ENCODE measurements at regions not wholly inside any gene's neighbourhood (a gene's known extent, or its start where the extent isn't known, plus 50 kb on each side); places are given as distances from the start of the nearest gene placed in this dataset.

GRCh38 chr11:44361813-44362212, 51.9 kb upstream of the ALX4 start:
- Histone ChIP-seq H3K4me3 (no peak overlapping the region), H3K36me3 (no peaks in the 10 kb centered on the region), H3K4me1 (no peaks in the 10 kb centered on the region), H3K9me3 (peaks cover 0 to 11% of the 10 kb centered on the region in 2 donors), H3K27me3 (no peaks in the 10 kb centered on the region), H3K27ac (no peak overlapping the region)
- TF ChIP-seq CTCF (IDR thresholded peaks at IDR 0.05) = no peak
- no peak for DNase-seq (ENCODE audit: low spot score)

GRCh38 chr11:44363116-44363515, 53.2 kb upstream of the ALX4 start:
- Histone ChIP-seq H3K36me3 (no peaks in the 10 kb centered on the region), H3K4me1 (no peaks in the 10 kb centered on the region), H3K27me3 (no peaks in the 10 kb centered on the region), H3K4me3 (no peak overlapping the region), H3K27ac (no peak overlapping the region), H3K9me3 (peaks cover 0 to 11% of the 10 kb centered on the region in 2 donors)
- no peak for DNase-seq (ENCODE audit: low spot score)
- TF ChIP-seq CTCF (IDR thresholded peaks at IDR 0.05) = no peak

GRCh38 chr11:44364596-44364995, 54.7 kb upstream of the ALX4 start:
- Histone ChIP-seq H3K9me3 (peaks cover 0 to 11% of the 10 kb centered on the region in 2 donors), H3K27ac (no peak overlapping the region), H3K36me3 (no peaks in the 10 kb centered on the region), H3K27me3 (no peaks in the 10 kb centered on the region), H3K4me3 (no peak overlapping the region), H3K4me1 (no peaks in the 10 kb centered on the region)
- TF ChIP-seq CTCF (IDR thresholded peaks at IDR 0.05) = no peak
- no peak for DNase-seq (ENCODE audit: low spot score)

GRCh38 chr11:44365616-44366015, 55.7 kb upstream of the ALX4 start:
- Histone ChIP-seq H3K36me3 (no peaks in the 10 kb centered on the region), H3K4me3 (no peak overlapping the region), H3K9me3 (peaks cover 0 to 11% of the 10 kb centered on the region in 2 donors), H3K4me1 (no peaks in the 10 kb centered on the region), H3K27ac (no peak overlapping the region), H3K27me3 (no peaks in the 10 kb centered on the region)
- no peak for DNase-seq (ENCODE audit: low spot score)
- no peak for TF ChIP-seq CTCF (IDR thresholded peaks at IDR 0.05)

- H3K4me1 ChIP-seq = no peaks in the 10 kb centered on the region
- H3K9me3 ChIP-seq = peaks cover 0 to 11% of the 10 kb centered on the region in 2 donors
- H3K27me3 ChIP-seq = no peaks in the 10 kb centered on the region
- H3K36me3 ChIP-seq = no peaks in the 10 kb centered on the region
- DNase-seq (ENCODE audit: low spot score) = no peak
- no peak for TF ChIP-seq CTCF (IDR thresholded peaks at IDR 0.05)
- no peak overlapping the region for H3K27ac ChIP-seq
- H3K4me3 ChIP-seq = no peak overlapping the region
These were observed 56.1 kb upstream of the ALX4 start for GRCh38 chr11:44366026-44366425.

GRCh38 chr11:44366741-44367140, 56.8 kb upstream of the ALX4 start:
- H3K4me3 ChIP-seq = no peak overlapping the region
- no peak for DNase-seq (ENCODE audit: low spot score)
- TF ChIP-seq CTCF (IDR thresholded peaks at IDR 0.05) = no peak
- H3K27me3 ChIP-seq = no peaks in the 10 kb centered on the region
- H3K36me3 ChIP-seq = no peaks in the 10 kb centered on the region
- H3K4me1 ChIP-seq = no peaks in the 10 kb centered on the region
- peaks cover 0 to 11% of the 10 kb centered on the region in 2 donors for H3K9me3 ChIP-seq
- no peak overlapping the region for H3K27ac ChIP-seq
